ENCODE measurements at regions not wholly inside any gene's neighbourhood (a gene's known extent, or its start where the extent isn't known, plus 50 kb on each side); places are given as distances from the start of the nearest gene placed in this dataset.

- TF ChIP-seq CTCF (IDR thresholded peaks at IDR 0.05; ENCODE audit: low read depth, low read length) (no peak), EZH2phosphoT487 (IDR thresholded peaks at IDR 0.05; ENCODE audit: low read depth) (no peak)
Measured at GRCh38 chr11:24239930-24240329, 256.9 kb upstream of the LUZP2 start.
